Endothelial cell of umbilical vein (primary cell): ENCODE measurements at regions not wholly inside any gene's neighbourhood (a gene's known extent, or its start where the extent isn't known, plus 50 kb on each side); places are given as distances from the start of the nearest gene placed in this dataset.

Experiments used
- BruUV-seq: library from RNA; stranded (reverse); fragments of 400-500 nt; replicated peaks from 2 replicates; lab custom pipeline; 2021; lab: Mats Ljungman, UMichigan
- CTCF ChIA-PET: fragments of 300-600, 350-600 bp; sonication (Branson Sonifier 250); formaldehyde crosslinking; loops from one replicate; lab custom pipeline; 2021; ENCODE audit warnings: antibody characterized with exemption, inconsistent platforms; lab: Charles Lee
- POLR2A ChIA-PET: fragments of 300-600, 350-600 bp; sonication (Branson Sonifier 250); formaldehyde crosslinking; loops from one replicate; lab custom pipeline; 2021; ENCODE audit warnings: antibody characterized with exemption, inconsistent platforms; lab: Charles Lee
- DNase-seq: peaks from one replicate; pipeline ENCODE4 v3.0.0-alpha.2; 2011; ENCODE audit warnings: low read depth, low spot score
- FAIRE-seq: peaks from 2 replicates; lab custom pipeline; 2011; peaks lifted over from hg19 to GRCh38; lab: Jason Lieb, UNC
- H2AFZ ChIP-seq: 2 replicates; pipeline ENCODE4 v1.6.0; 2012; ENCODE audit warnings: low read depth, low read length, control low read depth, inconsistent platforms
- H3K27ac ChIP-seq: 2 replicates; pipeline ENCODE4 v1.5.1; 2011; ENCODE audit warnings: low read depth, mild to moderate bottlenecking, control low read depth, low read length, moderate library complexity; ENCODE audit not compliant: insufficient read depth
- H3K27me3 ChIP-seq, 2 experiments: 2 replicates each; pipeline versions ENCODE4 v1.6.0 to v1.6.1; 2011; ENCODE audit warnings: low read length in 2 of 2, mixed read lengths in 1 of 2; ENCODE audit not compliant: control insufficient read depth in 2 of 2, insufficient read depth in 2 of 2
- H3K36me3 ChIP-seq, 2 experiments: 2 replicates in 1 of 2; 3 replicates in 1 of 2; pipeline ENCODE4 v1.5.1; 2011; ENCODE audit warnings: low read length in 2 of 2, mild to moderate bottlenecking in 1 of 2, moderate library complexity in 1 of 2; ENCODE audit not compliant: control insufficient read depth in 2 of 2, insufficient read depth in 2 of 2; ENCODE audit errors: extremely low read depth in 1 of 2
- H3K4me1 ChIP-seq: 3 replicates; pipeline ENCODE4 v1.5.1; 2011; ENCODE audit warnings: mild to moderate bottlenecking, low read length; ENCODE audit not compliant: control insufficient read depth, insufficient read depth; ENCODE audit errors: extremely low read depth
- H3K4me2 ChIP-seq: 2 replicates; pipeline ENCODE4 v1.6.1; 2011; ENCODE audit warnings: low read length, control low read depth, mixed read lengths; ENCODE audit not compliant: insufficient read depth
- H3K4me3 ChIP-seq, 3 experiments: fragments of 200-600 bp in 1 of 3; sonication (generic), shearing (Covaris generic) in 1 of 3; replicated peaks in 1 of 3; 2 replicates each; pipeline ENCODE4 v1.5.1; 2011 to 2016; ENCODE audit warnings: control low read depth in 3 of 3, low read length in 3 of 3, mild to moderate bottlenecking in 2 of 3, inconsistent platforms in 1 of 3, low read depth in 1 of 3, moderate library complexity in 1 of 3; ENCODE audit not compliant: insufficient read depth in 1 of 3
- H3K79me2 ChIP-seq: 2 replicates; pipeline ENCODE4 v1.6.0; 2012; ENCODE audit warnings: low read length, inconsistent platforms; ENCODE audit not compliant: control insufficient read depth, insufficient read depth
- H3K9ac ChIP-seq: replicated peaks from 2 replicates; pipeline ENCODE3; 2011; ENCODE audit warnings: low read length, control low read depth; ENCODE audit not compliant: insufficient read depth; ENCODE audit errors: extremely low read depth
- H3K9me1 ChIP-seq: replicated peaks from 3 replicates; pipeline ENCODE4 v1.6.0; 2011; ENCODE audit warnings: mild to moderate bottlenecking, low read length; ENCODE audit not compliant: control insufficient read depth, insufficient read depth; ENCODE audit errors: extremely low read depth
- H3K9me3 ChIP-seq: replicated peaks from 2 replicates; pipeline ENCODE4 v1.5.1; 2012; ENCODE audit warnings: low read length, inconsistent platforms; ENCODE audit not compliant: control insufficient read depth, insufficient read depth
- H4K20me1 ChIP-seq: replicated peaks from 2 replicates; pipeline ENCODE3; 2011; ENCODE audit warnings: mild to moderate bottlenecking, low read length; ENCODE audit not compliant: control insufficient read depth, insufficient read depth; ENCODE audit errors: extremely low read depth
- CTCF ChIP-seq, 2 donors: IDR thresholded peaks; 1 replicate in 1 of 2; 2 replicates in 1 of 2; pipeline ENCODE4 v1.5.1; 2011; ENCODE audit warnings: low read length in 2 of 2, mild to moderate bottlenecking in 2 of 2, moderate library complexity in 2 of 2, control low read depth in 1 of 2, inconsistent platforms in 1 of 2, low read depth in 1 of 2; ENCODE audit not compliant: insufficient read depth in 1 of 2; ENCODE audit errors: extremely low read depth in 1 of 2
- EZH2 ChIP-seq: IDR thresholded peaks from 2 replicates; pipeline ENCODE4 v1.6.1; 2012; ENCODE audit warnings: borderline replicate concordance, low read depth, mild to moderate bottlenecking, moderate library complexity, low read length, inconsistent platforms; ENCODE audit not compliant: severe bottlenecking
- FOS ChIP-seq: IDR thresholded peaks from 2 replicates; pipeline ENCODE4 v1.6.1; 2011; ENCODE audit warnings: mild to moderate bottlenecking, low read length, moderate library complexity, borderline replicate concordance; ENCODE audit not compliant: insufficient read depth
- GATA2 ChIP-seq: IDR thresholded peaks from 2 replicates; pipeline ENCODE4 v1.7.0; 2011; ENCODE audit warnings: low read depth, mild to moderate bottlenecking, moderate library complexity, mixed read lengths, low read length; ENCODE audit not compliant: insufficient read length, insufficient read depth
- JUN ChIP-seq: IDR thresholded peaks from 2 replicates; pipeline ENCODE4 v1.6.1; 2011; ENCODE audit warnings: borderline replicate concordance, low read depth; ENCODE audit not compliant: insufficient read length, insufficient read depth
- MYC ChIP-seq: IDR thresholded peaks from one replicate; pipeline ENCODE4 v1.6.1; 2011; ENCODE audit warnings: mild to moderate bottlenecking, low read depth, low read length
- POLR2A ChIP-seq: IDR thresholded peaks from 2 replicates; pipeline ENCODE4 v1.6.1; 2012; ENCODE audit warnings: low read depth, mild to moderate bottlenecking, control low read depth, low read length
- POLR2AphosphoS5 ChIP-seq: IDR thresholded peaks from 2 replicates; pipeline ENCODE4 v1.6.1; 2012; ENCODE audit warnings: low read depth, mild to moderate bottlenecking, control low read depth, low read length, moderate library complexity; ENCODE audit not compliant: insufficient read depth
- dilution Hi-C: fragments of 300-500 bp; cut with MboI; formaldehyde crosslinking; loops from one replicate; pipeline ENCODE4 v1.15.0; 2019; ENCODE audit warnings: low sequenced_read_pairs; ENCODE audit not compliant: extremely low pct_ligation_motif_present
- intact Hi-C: fragments of 100-400 bp; cut with micrococcal nuclease; formaldehyde crosslinking; loops from one replicate; pipeline ENCODE4 v1.10.0; 2022
- TF ChIP-seq, protein P1 (sequence below): IDR thresholded peaks from 2 replicates; pipeline ENCODE4 v1.6.1; 2011; ENCODE audit not compliant: insufficient read depth, insufficient read length

- CTCF ChIA-PET: no interaction called here
Measured at GRCh38 chr6:88339761-88340160, 173.6 kb upstream of the CNR1 start.

DNA sequence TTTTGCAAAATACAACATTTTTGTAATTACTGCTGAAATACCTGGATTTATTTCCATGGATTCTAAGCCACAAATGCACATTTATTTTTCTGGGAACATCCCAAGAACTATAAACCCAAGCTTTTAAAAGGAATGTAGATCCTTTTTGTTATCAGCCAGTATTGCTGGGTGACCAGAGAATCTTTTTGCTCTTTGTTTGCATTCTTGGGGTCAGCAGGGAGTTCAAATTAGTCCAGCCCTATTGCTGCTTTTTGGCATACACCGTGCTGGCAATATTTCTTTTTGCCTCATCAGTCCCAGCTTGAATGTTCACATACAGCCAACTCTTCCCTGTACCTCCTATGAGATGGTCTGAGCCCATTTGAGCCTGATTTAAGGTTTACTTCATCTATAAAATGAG, 155.2 kb upstream of the CNR1 start:
- Histone ChIP-seq H3K27ac (no peak overlapping the region), H3K9ac (no peak overlapping the region), H3K36me3 (no peaks in the 10 kb centered on the region), H2AFZ (no peak overlapping the region), H3K9me1 (no peaks in the 10 kb centered on the region), H3K27me3 (no peaks in the 10 kb centered on the region), H3K4me1 (no peaks in the 10 kb centered on the region), H3K79me2 (no peaks in the 10 kb centered on the region), H3K4me3 (no peak overlapping the region), H3K9me3 (no peaks in the 10 kb centered on the region), H3K4me2 (no peak overlapping the region), H4K20me1 (no peaks in the 10 kb centered on the region)
- POLR2A ChIA-PET: no interaction called here
- FAIRE-seq: no peak
- dilution Hi-C loops: no loop called here
- no TSS peak for BruUV-seq
- intact Hi-C loops: no loop called here
- TF ChIP-seq MYC (no peak), CTCF (IDR thresholded peaks at IDR 0.05; ENCODE audit: extremely low read depth in 1 of 2, insufficient read depth in 1 of 2, low read depth in 1 of 2, low read length in 2 of 2) (no peak), GATA2 (no peak), EZH2 (no peak), FOS (no peak), JUN (no peak), POLR2AphosphoS5 (no peak), POLR2A (no peak)
- TF ChIP-seq, protein P1, sequence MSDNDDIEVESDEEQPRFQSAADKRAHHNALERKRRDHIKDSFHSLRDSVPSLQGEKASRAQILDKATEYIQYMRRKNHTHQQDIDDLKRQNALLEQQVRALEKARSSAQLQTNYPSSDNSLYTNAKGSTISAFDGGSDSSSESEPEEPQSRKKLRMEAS: no peak
- no peak for DNase-seq
- CTCF ChIA-PET: no interaction called here

More at GRCh38 chr6:88339761-88340160, 173.6 kb upstream of the CNR1 start:
- Histone ChIP-seq H2AFZ (no peak overlapping the region), H3K79me2 (no peaks in the 10 kb centered on the region), H3K4me1 (no peaks in the 10 kb centered on the region), H3K9ac (no peak overlapping the region), H3K27me3 (no peaks in the 10 kb centered on the region), H3K36me3 (no peaks in the 10 kb centered on the region), H3K9me3 (no peaks in the 10 kb centered on the region), H3K27ac (no peak overlapping the region), H3K9me1 (no peaks in the 10 kb centered on the region), H3K4me2 (no peak overlapping the region), H3K4me3 (no peak overlapping the region), H4K20me1 (no peaks in the 10 kb centered on the region)
- intact Hi-C loops (no loop called here), dilution Hi-C loops (no loop called here)
- POLR2A ChIA-PET: no interaction called here
- TF ChIP-seq FOS (no peak), POLR2AphosphoS5 (no peak), POLR2A (no peak), MYC (no peak)
- FAIRE-seq (no peak), DNase-seq (no peak)
- BruUV-seq: no TSS peak
